ENCODE measurements at regions not wholly inside any gene's neighbourhood (a gene's known extent, or its start where the extent isn't known, plus 50 kb on each side); places are given as distances from the start of the nearest gene placed in this dataset.

DNA sequence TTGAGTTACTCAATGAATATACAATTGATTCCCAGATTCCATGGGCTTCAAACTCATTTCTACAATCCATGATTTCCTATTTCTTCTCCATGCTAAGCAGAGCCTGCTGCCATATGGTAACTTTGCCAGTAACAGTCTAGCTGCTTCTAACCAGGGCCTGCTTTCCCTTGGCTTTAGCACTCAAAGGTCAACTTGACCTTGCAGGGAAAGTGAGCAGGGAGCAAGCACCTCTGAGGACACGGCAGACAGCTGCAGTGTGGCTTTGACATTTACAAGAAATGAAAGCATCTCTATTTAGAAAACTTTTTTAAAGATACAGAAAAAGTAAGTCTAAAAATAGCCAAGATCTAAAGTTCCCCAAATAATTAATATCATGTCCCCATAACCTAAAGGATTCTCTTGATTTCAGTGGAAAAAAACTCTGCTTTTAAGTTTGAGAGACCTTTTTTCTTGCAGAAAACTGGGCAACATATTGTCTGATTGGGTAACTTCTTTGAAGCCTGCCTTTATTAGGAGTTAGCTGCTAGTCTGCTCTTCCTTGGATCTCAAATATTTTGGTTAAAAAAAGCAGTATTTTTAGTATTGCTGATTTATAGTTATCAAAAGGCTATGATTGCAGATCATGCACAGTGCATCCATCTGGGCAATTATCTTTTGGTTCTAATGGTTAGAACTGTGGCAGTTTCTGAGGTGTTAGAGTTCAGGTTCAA lies 257.9 kb downstream of the AHR start:
- RAD21 ChIA-PET (ENCODE audit: low non-redundant PET in 1 of 2, low total read pairs in 2 of 2, uncharacterized antibody in 2 of 2, unreplicated experiment in 2 of 2): no interaction called here
- TF ChIP-seq ZNF274 (IDR thresholded peaks at IDR 0.05; ENCODE audit: low read depth, low read length): no peak
- TF ChIP-seq EZH2phosphoT487 (IDR thresholded peaks at IDR 0.05; ENCODE audit: borderline replicate concordance): no peak
- TF ChIP-seq, protein P1, sequence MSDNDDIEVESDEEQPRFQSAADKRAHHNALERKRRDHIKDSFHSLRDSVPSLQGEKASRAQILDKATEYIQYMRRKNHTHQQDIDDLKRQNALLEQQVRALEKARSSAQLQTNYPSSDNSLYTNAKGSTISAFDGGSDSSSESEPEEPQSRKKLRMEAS (IDR thresholded peaks at IDR 0.05): no peak
- no peak for TF ChIP-seq POLR2AphosphoS5 (IDR thresholded peaks at IDR 0.05; ENCODE audit: low read depth, low read length)
- no peak for TF ChIP-seq TCF7L2 (IDR thresholded peaks at IDR 0.05; ENCODE audit: borderline replicate concordance, extremely low read depth, insufficient read depth, insufficient read length)
- no peak for TF ChIP-seq SP1 (IDR thresholded peaks at IDR 0.05; ENCODE audit: low read depth)
- no peak for TF ChIP-seq RAD21 (IDR thresholded peaks at IDR 0.05; ENCODE audit: low read depth)
- no peak for TF ChIP-seq EZH2 (IDR thresholded peaks at IDR 0.05)
- no peak for TF ChIP-seq SRF (IDR thresholded peaks at IDR 0.05; ENCODE audit: low read depth)
- no peak for TF ChIP-seq ZFX (IDR thresholded peaks at IDR 0.05)
- no peak for TF ChIP-seq POLR2A (IDR thresholded peaks at IDR 0.05; ENCODE audit: borderline replicate concordance, extremely low read depth, insufficient read depth, insufficient read length)
- no peak for TF ChIP-seq CEBPB (IDR thresholded peaks at IDR 0.05; ENCODE audit: low read depth)
- no peaks in the 10 kb centered on the region for H3K9me2 ChIP-seq (ENCODE audit: insufficient read depth)
- no peaks in the 10 kb centered on the region for H3K4me1 ChIP-seq (ENCODE audit: control insufficient read depth in 1 of 2, insufficient read depth in 2 of 2, low read length in 2 of 2)
- no peaks in the 10 kb centered on the region for H3K36me3 ChIP-seq (ENCODE audit: control insufficient read depth in 1 of 2, insufficient read depth in 2 of 2, low read length in 2 of 2)
- intact Hi-C loops (cut with micrococcal nuclease): no loop called here
- no peak overlapping the region for H2AFZ ChIP-seq (ENCODE audit: low read depth, low read length, poor library complexity, severe bottlenecking)
- H3K9me3 ChIP-seq (ENCODE audit: control insufficient read depth in 1 of 2, insufficient read depth in 1 of 2, low read depth in 1 of 2, low read length in 2 of 2): no peaks in the 10 kb centered on the region
- no peak overlapping the region for H3K27ac ChIP-seq (ENCODE audit: low read depth, low read length)
- H3K27me3 ChIP-seq (ENCODE audit: insufficient read depth, low read length): no peaks in the 10 kb centered on the region
- ATAC-seq: no peak
- POLR2A ChIA-PET: no interaction called here
- H4K20me1 ChIP-seq (ENCODE audit: insufficient read depth): no peaks in the 10 kb centered on the region
- DNase-seq (ENCODE audit: low read depth, low spot score): no peak
- no peaks in the 10 kb centered on the region for H3K79me2 ChIP-seq (ENCODE audit: insufficient read depth, low read length)
- CTCF ChIA-PET: no interaction called here
- BruUV-seq (replicated peaks): no TSS peak
- H3K9ac ChIP-seq (ENCODE audit: low read length): no peak overlapping the region
- H3K4me2 ChIP-seq (ENCODE audit: low read length): no peak overlapping the region
- no peak overlapping the region for H3K4me3 ChIP-seq (replicated peaks in 1 of 2; ENCODE audit: low read depth in 1 of 2, low read length in 2 of 2)

DNA sequence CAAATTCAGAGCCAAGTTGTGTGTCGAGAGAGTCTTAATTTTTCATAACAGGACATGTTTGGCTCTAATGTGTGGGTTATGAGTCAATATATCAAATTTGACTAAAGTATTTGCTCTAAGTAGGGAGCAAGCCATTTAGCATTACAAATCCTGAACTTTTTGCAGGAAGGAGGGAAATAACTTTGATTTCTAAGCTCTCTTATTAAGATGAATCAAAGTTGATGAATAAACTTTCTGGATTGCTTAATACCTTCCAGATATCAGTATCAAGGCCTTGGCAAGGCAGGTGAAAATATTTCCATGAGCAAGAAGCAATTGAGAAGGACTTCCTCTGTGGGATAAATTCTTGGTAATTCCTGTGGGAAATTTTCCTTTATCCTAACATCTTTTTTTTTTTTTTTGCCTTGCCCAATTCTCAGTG lies 258.8 kb downstream of the AHR start:
- Histone ChIP-seq H3K4me1 (ENCODE audit: control insufficient read depth in 1 of 2, insufficient read depth in 2 of 2, low read length in 2 of 2) (no peaks in the 10 kb centered on the region), H3K79me2 (ENCODE audit: insufficient read depth, low read length) (no peaks in the 10 kb centered on the region), H3K9ac (ENCODE audit: low read length) (no peak overlapping the region), H3K4me2 (ENCODE audit: low read length) (no peak overlapping the region), H3K4me3 (replicated peaks in 1 of 2; ENCODE audit: low read depth in 1 of 2, low read length in 2 of 2) (no peak overlapping the region), H3K27ac (ENCODE audit: low read depth, low read length) (no peak overlapping the region), H3K27me3 (ENCODE audit: insufficient read depth, low read length) (no peaks in the 10 kb centered on the region), H4K20me1 (ENCODE audit: insufficient read depth) (no peaks in the 10 kb centered on the region), H2AFZ (ENCODE audit: low read depth, low read length, poor library complexity, severe bottlenecking) (no peak overlapping the region), H3K9me3 (ENCODE audit: control insufficient read depth in 1 of 2, insufficient read depth in 1 of 2, low read depth in 1 of 2, low read length in 2 of 2) (no peaks in the 10 kb centered on the region), H3K36me3 (ENCODE audit: control insufficient read depth in 1 of 2, insufficient read depth in 2 of 2, low read length in 2 of 2) (no peaks in the 10 kb centered on the region), H3K9me2 (ENCODE audit: insufficient read depth) (no peaks in the 10 kb centered on the region)
- ATAC-seq (no peak), DNase-seq (ENCODE audit: low read depth, low spot score) (no peak)
- RAD21 ChIA-PET (ENCODE audit: low non-redundant PET in 1 of 2, low total read pairs in 2 of 2, uncharacterized antibody in 2 of 2, unreplicated experiment in 2 of 2): no interaction called here
- POLR2A ChIA-PET: no interaction called here
- CTCF ChIA-PET: no interaction called here
- no TSS peak for BruUV-seq (replicated peaks)
- intact Hi-C loops (cut with micrococcal nuclease): no loop called here
- TF ChIP-seq RAD21 (IDR thresholded peaks at IDR 0.05; ENCODE audit: low read depth) (no peak), POLR2AphosphoS5 (IDR thresholded peaks at IDR 0.05; ENCODE audit: low read depth, low read length) (no peak), ELF1 (IDR thresholded peaks at IDR 0.05; ENCODE audit: borderline replicate concordance, low read depth) (no peak), EZH2phosphoT487 (IDR thresholded peaks at IDR 0.05; ENCODE audit: borderline replicate concordance) (no peak), SRF (IDR thresholded peaks at IDR 0.05; ENCODE audit: low read depth) (no peak), YY1 (IDR thresholded peaks at IDR 0.05; ENCODE audit: extremely low read depth, insufficient replicate concordance, low read depth, low read length) (no peak), CEBPB (IDR thresholded peaks at IDR 0.05; ENCODE audit: low read depth) (no peak), TCF7L2 (IDR thresholded peaks at IDR 0.05; ENCODE audit: borderline replicate concordance, extremely low read depth, insufficient read depth, insufficient read length) (no peak), ZFX (IDR thresholded peaks at IDR 0.05) (no peak), SP1 (IDR thresholded peaks at IDR 0.05; ENCODE audit: low read depth) (no peak)
- TF ChIP-seq, protein P2, sequence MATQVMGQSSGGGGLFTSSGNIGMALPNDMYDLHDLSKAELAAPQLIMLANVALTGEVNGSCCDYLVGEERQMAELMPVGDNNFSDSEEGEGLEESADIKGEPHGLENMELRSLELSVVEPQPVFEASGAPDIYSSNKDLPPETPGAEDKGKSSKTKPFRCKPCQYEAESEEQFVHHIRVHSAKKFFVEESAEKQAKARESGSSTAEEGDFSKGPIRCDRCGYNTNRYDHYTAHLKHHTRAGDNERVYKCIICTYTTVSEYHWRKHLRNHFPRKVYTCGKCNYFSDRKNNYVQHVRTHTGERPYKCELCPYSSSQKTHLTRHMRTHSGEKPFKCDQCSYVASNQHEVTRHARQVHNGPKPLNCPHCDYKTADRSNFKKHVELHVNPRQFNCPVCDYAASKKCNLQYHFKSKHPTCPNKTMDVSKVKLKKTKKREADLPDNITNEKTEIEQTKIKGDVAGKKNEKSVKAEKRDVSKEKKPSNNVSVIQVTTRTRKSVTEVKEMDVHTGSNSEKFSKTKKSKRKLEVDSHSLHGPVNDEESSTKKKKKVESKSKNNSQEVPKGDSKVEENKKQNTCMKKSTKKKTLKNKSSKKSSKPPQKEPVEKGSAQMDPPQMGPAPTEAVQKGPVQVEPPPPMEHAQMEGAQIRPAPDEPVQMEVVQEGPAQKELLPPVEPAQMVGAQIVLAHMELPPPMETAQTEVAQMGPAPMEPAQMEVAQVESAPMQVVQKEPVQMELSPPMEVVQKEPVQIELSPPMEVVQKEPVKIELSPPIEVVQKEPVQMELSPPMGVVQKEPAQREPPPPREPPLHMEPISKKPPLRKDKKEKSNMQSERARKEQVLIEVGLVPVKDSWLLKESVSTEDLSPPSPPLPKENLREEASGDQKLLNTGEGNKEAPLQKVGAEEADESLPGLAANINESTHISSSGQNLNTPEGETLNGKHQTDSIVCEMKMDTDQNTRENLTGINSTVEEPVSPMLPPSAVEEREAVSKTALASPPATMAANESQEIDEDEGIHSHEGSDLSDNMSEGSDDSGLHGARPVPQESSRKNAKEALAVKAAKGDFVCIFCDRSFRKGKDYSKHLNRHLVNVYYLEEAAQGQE (IDR thresholded peaks at IDR 0.05; ENCODE audit: low read depth): no peak
- TF ChIP-seq, protein P1 (IDR thresholded peaks at IDR 0.05): no peak
- TF ChIP-seq, protein P3, sequence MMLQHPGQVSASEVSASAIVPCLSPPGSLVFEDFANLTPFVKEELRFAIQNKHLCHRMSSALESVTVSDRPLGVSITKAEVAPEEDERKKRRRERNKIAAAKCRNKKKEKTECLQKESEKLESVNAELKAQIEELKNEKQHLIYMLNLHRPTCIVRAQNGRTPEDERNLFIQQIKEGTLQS (IDR thresholded peaks at IDR 0.05): no peak
